GM19351 (cell line): ENCODE measurements at regions not wholly inside any gene's neighbourhood (a gene's known extent, or its start where the extent isn't known, plus 50 kb on each side); places are given as distances from the start of the nearest gene placed in this dataset.
A peak's percentile ranks its signal among the peaks of the same experiment; 100 is the strongest.

Experiments used
- ATAC-seq: cut with Tn5 transposase; IDR thresholded peaks from one replicate; pipeline ENCODE4 v1.9.1; 2021; ENCODE audit warnings: mild to moderate bottlenecking, moderate library complexity; ENCODE audit not compliant: unreplicated experiment

DNA sequence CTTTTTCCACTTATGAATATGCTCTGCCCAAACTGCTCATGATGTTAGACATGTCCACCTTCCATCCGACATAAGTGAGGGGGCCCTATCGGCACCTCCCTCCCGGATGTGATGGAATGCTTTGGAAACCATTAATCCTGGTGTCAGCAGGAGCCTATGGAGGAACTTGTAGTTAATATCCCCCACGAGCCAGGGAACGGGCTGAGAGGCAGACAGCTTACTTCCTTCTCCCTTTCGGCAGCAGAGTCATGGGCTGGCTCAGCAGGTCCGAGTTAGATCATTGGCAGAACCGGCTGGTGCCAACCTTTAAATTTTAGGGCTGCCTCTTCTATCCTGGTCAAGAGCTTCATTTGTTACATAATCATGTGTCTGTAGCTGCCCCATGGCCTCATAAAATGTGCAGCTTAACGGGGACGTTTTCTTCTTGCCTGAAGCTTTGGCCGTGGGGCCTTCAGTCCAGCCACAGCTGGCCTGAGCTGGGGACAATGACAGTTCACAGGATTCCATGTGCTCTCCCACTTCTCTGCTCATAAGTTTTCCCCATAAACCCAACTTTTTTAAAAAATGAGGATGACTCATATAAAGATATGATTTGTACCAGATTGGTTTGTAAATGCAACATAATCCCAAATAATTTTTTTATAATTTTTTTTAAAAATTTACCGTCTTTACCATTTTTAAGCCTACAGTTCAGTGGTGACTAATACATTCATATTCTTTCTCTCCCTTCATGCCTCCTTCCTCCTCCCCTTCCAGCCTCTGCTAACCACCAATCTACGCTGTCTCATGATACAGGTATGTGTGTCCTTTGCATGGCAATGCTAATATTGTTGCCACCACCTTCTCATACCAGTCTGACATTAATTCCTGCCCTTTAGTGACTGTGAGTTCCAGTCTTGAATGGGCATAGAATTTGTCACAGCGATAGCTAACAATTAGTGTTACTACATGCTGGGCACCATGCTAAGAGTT lies 62.2 kb upstream of the RGMA start:
- no peak for ATAC-seq

DNA sequence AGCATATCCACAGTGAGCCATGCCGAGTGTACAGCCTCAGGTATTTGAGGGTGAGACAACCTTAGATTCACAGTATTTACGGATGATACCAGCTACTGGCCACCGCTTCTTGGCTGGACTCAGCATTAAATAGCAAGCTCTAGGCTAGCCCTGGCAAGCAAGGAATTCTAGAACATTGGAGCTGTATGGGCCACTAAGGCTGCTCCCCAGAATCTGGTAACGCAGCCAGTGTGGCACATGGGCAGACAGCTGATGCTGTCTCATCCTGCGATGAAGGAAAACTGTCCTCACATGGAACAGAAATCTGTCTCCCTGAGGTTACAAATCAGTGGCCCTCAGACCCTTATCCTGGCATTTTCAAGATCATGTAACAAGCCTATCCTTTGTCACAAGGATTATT lies 57.6 kb upstream of the RGMA start:
- ATAC-seq, result no peak

DNA sequence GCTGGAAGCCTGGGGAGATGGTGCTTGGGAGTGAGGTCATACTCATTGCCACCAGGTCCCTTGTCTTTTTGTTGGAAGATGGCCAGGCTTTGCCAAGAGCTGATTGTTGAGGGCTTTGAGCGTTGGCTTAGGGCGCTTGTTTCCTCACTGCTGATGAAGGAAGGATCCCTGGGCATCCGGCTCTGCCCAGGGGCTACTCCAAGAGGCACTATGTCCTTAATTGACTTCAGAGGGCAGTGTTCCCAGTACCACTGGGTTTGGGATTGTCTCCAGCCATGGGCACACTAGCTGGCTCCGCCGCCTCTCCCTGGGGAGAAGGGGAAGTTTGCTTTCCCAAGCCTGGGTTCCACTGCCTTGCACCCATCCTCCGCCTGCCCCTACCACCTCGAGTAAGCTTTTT lies 57.2 kb upstream of the RGMA start:
- ATAC-seq, result no peak

DNA sequence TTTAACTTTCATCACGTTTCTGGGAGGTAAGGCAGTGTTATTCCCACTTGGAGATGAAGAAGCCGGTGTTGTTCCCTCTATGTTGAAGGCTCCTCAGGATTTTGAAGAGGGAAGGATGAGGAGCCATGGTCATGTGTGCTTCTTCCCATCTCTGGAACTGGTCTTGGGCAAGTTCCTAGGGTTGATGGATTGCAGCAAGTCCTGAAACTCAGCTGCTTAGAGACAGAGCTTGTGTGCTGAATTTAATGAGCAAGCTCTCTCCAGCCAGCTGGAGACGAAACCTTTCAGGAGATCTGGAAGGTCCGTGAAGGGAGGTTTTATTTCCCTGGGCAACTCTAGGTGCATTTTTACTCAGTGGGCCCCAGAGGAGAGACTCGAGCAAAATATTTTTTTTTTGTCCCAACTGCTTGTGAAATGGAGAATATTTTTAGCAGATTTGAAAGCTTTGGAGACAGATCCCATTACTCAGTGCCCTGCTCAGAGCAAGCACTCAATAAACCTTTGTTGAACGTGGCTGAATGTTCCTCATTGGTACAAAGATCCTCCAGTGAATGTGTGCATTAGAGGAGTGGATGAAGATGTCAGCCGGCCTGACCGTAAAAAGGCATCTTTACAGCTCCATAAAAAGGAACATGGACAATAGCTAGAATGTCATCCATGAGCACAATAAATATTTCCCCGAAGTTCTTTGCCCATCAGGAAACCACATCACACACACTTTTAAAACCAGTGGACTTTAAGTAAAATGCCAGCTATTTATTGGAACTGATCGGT lies 55.6 kb upstream of the RGMA start:
- ATAC-seq, result no peak

DNA sequence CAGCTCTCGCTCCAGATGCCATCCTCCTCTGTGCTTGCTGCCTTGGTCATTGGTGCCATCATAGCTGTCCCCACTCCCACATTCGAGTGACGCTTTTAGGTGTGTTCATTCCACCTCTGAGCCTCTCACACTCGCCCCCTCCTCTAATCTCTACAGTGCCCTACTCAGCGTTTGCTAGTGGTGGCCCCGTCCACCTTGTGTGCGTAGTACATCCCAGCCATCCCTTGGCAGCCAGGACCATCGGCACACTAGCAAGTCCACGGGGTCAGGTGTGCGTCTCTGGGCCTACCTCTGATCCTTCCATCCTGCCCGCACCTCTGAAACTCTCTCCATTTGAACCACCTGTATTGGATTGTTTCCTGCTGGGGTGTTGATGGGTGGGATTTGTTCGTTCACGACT lies 54.2 kb upstream of the RGMA start:
- ATAC-seq, result no peak

DNA sequence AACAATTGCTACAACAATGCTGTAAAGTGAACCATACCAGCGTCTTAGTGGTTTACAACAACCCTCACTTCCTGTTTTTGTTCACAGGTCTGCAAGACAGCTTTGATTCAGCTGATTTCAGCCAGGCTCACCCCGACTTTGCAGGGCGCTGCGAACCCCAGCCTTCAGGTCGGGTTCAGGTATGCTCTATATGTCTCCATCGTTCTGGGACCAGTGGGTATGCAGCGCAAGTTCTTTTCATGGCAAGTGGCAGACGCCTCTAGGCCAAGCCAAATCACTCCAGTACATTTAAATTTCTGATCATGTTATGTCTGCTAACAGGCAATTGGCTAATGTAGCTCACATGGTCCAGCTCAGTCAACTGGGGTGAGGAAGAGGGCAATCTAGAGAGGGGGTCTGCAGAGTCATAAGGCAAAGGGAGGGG lies 52.4 kb upstream of the RGMA start:
- ATAC-seq, result peak; percentile 75

DNA sequence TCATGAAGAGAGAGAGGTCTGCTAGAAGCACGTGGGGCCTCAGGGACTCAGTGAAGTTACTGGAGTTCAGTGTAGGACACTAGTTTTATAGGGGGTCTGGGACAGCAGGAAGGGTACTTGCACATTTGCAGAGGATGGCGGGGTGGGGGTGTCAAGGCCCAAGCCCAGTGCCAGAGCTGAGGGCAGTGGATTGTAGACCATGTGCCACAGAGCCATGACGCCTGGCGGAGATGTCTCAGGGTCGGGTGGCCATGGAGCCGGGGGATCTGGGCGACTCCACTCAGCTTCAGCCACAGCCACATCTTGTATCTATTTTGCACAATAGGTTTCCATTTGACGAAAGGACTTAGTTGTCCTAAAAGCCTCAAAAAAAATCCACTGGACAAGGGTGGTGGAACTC lies 50.4 kb upstream of the RGMA start:
- ATAC-seq, result no peak

DNA sequence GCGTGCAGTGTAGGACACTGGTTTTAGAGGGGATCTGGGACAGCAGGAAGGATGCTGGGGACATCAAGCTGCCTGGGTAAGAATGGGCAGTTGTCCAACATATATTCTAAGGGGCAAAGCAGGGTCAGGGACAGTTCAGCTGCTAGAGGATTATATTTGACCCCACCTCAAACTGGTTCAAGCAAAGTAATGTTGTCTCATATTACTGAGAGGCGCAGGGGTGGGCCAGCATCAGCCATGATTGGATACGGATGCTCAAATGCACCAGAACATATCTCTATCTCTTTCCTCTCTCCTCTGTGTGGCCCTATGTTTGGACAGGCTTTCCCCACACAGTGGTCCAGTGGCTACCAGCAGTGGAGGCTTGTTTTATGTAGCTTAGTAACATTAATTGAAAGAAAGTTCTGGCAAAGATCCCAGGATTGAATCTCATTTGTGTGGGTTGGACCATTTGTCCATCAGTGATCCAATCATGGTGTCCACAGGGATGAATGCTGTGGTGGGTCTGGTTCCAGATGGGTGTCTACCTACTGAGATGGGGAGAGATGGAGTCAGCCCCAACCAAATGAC lies 49.8 kb upstream of the RGMA start:
- no peak for ATAC-seq
